Ishikawa (cell line): ENCODE measurements at regions not wholly inside any gene's neighbourhood (a gene's known extent, or its start where the extent isn't known, plus 50 kb on each side); places are given as distances from the start of the nearest gene placed in this dataset.

Experiments used
- CEBPB ChIP-seq: IDR thresholded peaks from 2 replicates; pipeline ENCODE4 v1.6.1; 2012
- CREB1 ChIP-seq: IDR thresholded peaks from 2 replicates; pipeline ENCODE4 v1.6.1; 2012; ENCODE audit warnings: low read depth
- EGR1 ChIP-seq: IDR thresholded peaks from 2 replicates; pipeline ENCODE4 v1.6.1; 2012
- EP300 ChIP-seq: IDR thresholded peaks from 2 replicates; pipeline ENCODE4 v1.6.1; 2012; ENCODE audit warnings: borderline replicate concordance
- FOXM1 ChIP-seq: IDR thresholded peaks from 2 replicates; pipeline ENCODE4 v1.6.1; 2012; ENCODE audit warnings: low read depth, borderline replicate concordance
- NFIC ChIP-seq: IDR thresholded peaks from 2 replicates; pipeline ENCODE4 v1.6.1; 2012
- RAD21 ChIP-seq: IDR thresholded peaks from 2 replicates; pipeline ENCODE4 v1.6.1; 2012; ENCODE audit warnings: low read depth
- TAF1 ChIP-seq: IDR thresholded peaks from 2 replicates; pipeline ENCODE4 v1.6.1; 2012; ENCODE audit warnings: low read depth, mild to moderate bottlenecking
- TCF12 ChIP-seq: IDR thresholded peaks from 2 replicates; pipeline ENCODE4 v1.6.1; 2012; ENCODE audit warnings: low read depth
- TEAD4 ChIP-seq: IDR thresholded peaks from 2 replicates; pipeline ENCODE4 v1.6.1; 2012
- YY1 ChIP-seq: IDR thresholded peaks from 2 replicates; pipeline ENCODE4 v1.6.1; 2012; ENCODE audit warnings: low read depth
- ZBTB7A ChIP-seq: IDR thresholded peaks from 2 replicates; pipeline ENCODE4 v1.6.1; 2012; ENCODE audit warnings: low read depth
- TF ChIP-seq, protein P1 (sequence below): IDR thresholded peaks from 2 replicates; pipeline ENCODE4 v1.6.1; 2012
- TF ChIP-seq, protein P2 (sequence below): IDR thresholded peaks from 2 replicates; pipeline ENCODE4 v1.6.1; 2012; ENCODE audit warnings: low read depth, mild to moderate bottlenecking
- TF ChIP-seq, protein P3 (sequence below): IDR thresholded peaks from 2 replicates; pipeline ENCODE4 v1.6.1; 2012

DNA sequence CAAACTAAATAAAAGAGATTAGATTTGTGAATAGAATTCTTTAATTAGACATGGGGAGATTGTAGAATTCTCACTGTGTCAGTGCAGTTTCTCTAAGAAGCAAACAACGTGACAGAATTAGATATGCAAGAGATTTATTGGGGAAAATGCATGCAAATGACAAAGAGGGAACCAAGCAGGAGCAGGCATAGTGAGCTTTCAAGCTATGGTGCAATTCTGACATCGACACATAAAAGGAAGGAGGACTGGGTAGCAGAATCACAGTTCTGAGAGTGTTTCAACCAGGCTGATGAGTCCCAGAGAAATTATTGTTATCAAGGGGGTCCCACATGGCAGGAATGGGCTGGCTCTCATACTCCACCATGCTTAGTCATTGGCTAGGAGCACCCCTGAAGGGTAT lies 338.4 kb downstream of the FIGN start:
- TF ChIP-seq ZBTB7A = no peak
- no peak for TF ChIP-seq TAF1
- TF ChIP-seq, protein P1, sequence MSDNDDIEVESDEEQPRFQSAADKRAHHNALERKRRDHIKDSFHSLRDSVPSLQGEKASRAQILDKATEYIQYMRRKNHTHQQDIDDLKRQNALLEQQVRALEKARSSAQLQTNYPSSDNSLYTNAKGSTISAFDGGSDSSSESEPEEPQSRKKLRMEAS = no peak
- TF ChIP-seq, protein P2, sequence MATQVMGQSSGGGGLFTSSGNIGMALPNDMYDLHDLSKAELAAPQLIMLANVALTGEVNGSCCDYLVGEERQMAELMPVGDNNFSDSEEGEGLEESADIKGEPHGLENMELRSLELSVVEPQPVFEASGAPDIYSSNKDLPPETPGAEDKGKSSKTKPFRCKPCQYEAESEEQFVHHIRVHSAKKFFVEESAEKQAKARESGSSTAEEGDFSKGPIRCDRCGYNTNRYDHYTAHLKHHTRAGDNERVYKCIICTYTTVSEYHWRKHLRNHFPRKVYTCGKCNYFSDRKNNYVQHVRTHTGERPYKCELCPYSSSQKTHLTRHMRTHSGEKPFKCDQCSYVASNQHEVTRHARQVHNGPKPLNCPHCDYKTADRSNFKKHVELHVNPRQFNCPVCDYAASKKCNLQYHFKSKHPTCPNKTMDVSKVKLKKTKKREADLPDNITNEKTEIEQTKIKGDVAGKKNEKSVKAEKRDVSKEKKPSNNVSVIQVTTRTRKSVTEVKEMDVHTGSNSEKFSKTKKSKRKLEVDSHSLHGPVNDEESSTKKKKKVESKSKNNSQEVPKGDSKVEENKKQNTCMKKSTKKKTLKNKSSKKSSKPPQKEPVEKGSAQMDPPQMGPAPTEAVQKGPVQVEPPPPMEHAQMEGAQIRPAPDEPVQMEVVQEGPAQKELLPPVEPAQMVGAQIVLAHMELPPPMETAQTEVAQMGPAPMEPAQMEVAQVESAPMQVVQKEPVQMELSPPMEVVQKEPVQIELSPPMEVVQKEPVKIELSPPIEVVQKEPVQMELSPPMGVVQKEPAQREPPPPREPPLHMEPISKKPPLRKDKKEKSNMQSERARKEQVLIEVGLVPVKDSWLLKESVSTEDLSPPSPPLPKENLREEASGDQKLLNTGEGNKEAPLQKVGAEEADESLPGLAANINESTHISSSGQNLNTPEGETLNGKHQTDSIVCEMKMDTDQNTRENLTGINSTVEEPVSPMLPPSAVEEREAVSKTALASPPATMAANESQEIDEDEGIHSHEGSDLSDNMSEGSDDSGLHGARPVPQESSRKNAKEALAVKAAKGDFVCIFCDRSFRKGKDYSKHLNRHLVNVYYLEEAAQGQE = no peak
- TF ChIP-seq FOXM1 = no peak
- TF ChIP-seq CEBPB = no peak

DNA sequence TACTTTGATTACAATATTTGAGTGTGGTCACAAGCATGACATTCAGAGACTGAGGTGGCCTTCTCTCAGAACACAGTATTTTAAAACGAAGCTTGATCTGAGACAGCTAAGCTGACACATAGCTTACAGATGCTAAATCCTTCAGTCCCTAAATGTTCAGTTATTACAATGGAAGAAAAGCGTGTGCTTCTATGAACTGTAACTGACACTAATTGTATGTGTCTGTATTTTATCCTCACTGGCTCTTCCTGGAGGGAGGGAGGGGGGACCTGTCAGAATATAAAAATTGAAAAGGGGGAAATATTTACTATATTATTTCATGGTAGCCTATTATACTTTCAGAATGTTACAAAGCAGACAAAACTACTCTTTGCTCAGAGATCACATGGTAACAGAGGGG lies 340.2 kb downstream of the FIGN start:
- TF ChIP-seq TEAD4 = no peak
- TF ChIP-seq CEBPB = no peak
- TF ChIP-seq EGR1 = no peak
- no peak for TF ChIP-seq NFIC
- TF ChIP-seq FOXM1 = no peak
- no peak for TF ChIP-seq ZBTB7A
- no peak for TF ChIP-seq RAD21
- no peak for TF ChIP-seq CREB1
- no peak for TF ChIP-seq TCF12

DNA sequence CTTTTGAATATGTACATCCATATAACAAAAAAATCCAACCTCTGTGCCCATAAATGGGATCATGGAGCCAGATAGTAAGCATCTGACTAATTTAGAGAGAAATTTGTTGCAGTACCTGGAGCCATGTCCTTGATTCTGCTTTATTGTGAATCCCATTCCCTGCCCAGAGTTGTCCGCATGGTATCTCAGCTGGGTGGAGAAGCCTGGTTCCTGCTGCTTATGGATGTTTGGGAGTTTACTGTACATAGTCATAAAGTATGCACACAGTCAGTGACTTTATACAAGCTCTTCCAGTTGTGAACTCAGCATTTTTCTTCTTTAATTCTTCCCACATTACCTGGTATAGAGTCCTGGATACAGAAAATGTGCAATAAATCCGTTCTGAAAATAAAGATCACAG lies 346.0 kb downstream of the FIGN start:
- TF ChIP-seq, protein P3, sequence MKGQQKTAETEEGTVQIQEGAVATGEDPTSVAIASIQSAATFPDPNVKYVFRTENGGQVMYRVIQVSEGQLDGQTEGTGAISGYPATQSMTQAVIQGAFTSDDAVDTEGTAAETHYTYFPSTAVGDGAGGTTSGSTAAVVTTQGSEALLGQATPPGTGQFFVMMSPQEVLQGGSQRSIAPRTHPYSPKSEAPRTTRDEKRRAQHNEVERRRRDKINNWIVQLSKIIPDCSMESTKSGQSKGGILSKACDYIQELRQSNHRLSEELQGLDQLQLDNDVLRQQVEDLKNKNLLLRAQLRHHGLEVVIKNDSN = no peak
- TF ChIP-seq CEBPB (no peak), TEAD4 (no peak), TCF12 (no peak), EP300 (no peak), YY1 (no peak), NFIC (no peak), ZBTB7A (no peak), RAD21 (no peak), TAF1 (no peak), FOXM1 (no peak), EGR1 (no peak), CREB1 (no peak)
- TF ChIP-seq, protein P2 = no peak
- TF ChIP-seq, protein P1 = no peak

DNA sequence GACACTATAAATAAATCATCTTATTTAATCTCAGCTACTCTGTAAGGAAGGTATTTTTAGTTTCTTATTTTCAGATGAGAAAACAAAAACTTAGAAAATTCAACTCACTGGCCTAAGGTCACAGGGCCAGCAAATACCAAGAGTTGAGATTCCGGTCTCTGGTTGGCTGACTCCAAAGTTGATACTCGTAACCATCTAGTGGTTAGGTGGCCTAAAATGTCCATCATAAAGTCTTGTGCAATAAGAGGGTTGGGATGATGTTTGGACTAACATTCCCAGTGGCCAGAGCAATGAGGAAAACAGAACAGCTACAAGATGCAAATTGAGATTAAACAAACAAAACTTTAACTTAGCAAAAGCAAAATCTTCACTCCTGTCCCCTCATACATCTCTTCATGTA lies 360.3 kb downstream of the FIGN start:
- TF ChIP-seq, protein P3 = no peak
- TF ChIP-seq EGR1 (no peak), YY1 (no peak), NFIC (no peak), TCF12 (no peak), TEAD4 (no peak), FOXM1 (no peak), EP300 (no peak)
- TF ChIP-seq, protein P2 = no peak
- TF ChIP-seq, protein P1 = no peak

DNA sequence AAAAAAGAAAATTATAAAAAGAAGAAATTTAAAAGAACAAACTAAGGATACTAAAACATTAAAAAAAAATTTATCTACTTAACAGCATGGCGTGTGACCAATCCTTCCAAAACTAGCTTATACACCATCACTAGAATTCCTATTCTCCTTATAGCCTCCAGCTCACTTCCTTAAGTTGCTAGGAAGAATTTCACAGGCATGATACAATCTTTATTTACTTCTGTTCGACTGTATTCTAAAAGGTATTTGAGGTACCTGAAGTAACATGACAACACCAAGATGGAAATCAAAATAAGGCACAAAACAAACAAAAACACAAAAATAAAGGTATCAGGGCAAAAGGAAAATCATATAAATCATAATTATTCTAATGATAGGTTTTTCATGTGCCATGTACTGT lies 360.7 kb downstream of the FIGN start:
- TF ChIP-seq CEBPB = no peak
- TF ChIP-seq, protein P1 = no peak
- no peak for TF ChIP-seq ZBTB7A
- no peak for TF ChIP-seq EGR1
- TF ChIP-seq EP300 = no peak
- TF ChIP-seq NFIC = no peak
- TF ChIP-seq RAD21 = no peak
- no peak for TF ChIP-seq FOXM1
- no peak for TF ChIP-seq TEAD4
- TF ChIP-seq, protein P3 = no peak
- no peak for TF ChIP-seq CREB1
- TF ChIP-seq TCF12 = no peak
- TF ChIP-seq TAF1 = no peak
- TF ChIP-seq, protein P2 = no peak
- TF ChIP-seq YY1 = no peak
